Smooth muscle cell (in vitro differentiated cells): ENCODE measurements at regions not wholly inside any gene's neighbourhood (a gene's known extent, or its start where the extent isn't known, plus 50 kb on each side); places are given as distances from the start of the nearest gene placed in this dataset.
"Not testable (repeated sequence)": the region's sequence is repeated elsewhere in the genome, so short reads cannot be mapped to it uniquely, and the experiment has no call there.

ENCODE experiments used
- DNase-seq: peaks from one replicate; lab custom pipeline; 2025; ENCODE audit not compliant: unreplicated experiment; lab: John Stamatoyannopoulos, UW
- H2AFZ ChIP-seq: fragments of 200-600 bp; sonication (generic); 2 replicates; pipeline ENCODE4 v1.6.0; 2016; ENCODE audit warnings: antibody characterized with exemption, low read depth, mild to moderate bottlenecking
- H3F3A ChIP-seq: fragments of 200-600 bp; sonication (generic); 2 replicates; pipeline ENCODE4 v1.6.0; 2017; ENCODE audit warnings: antibody characterized with exemption, low read depth
- H3K27ac ChIP-seq: fragments of 200-600 bp; sonication (generic); 2 replicates; pipeline ENCODE4 v1.5.1; 2016; ENCODE audit warnings: low read depth, mild to moderate bottlenecking
- H3K27me3 ChIP-seq: fragments of 200-600 bp; sonication (generic); 2 replicates; pipeline ENCODE4 v1.6.1; 2016; ENCODE audit warnings: low read depth, mild to moderate bottlenecking
- H3K36me3 ChIP-seq: fragments of 200-600 bp; sonication (generic); 2 replicates; pipeline ENCODE4 v1.5.1; 2016; ENCODE audit warnings: low read depth
- H3K4me1 ChIP-seq: fragments of 200-600 bp; sonication (generic); 2 replicates; pipeline ENCODE4 v1.5.1; 2016; ENCODE audit warnings: low read depth
- H3K4me2 ChIP-seq: fragments of 200-600 bp; sonication (generic); 2 replicates; pipeline ENCODE4 v1.6.0; 2016; ENCODE audit warnings: mild to moderate bottlenecking
- H3K4me3 ChIP-seq: fragments of 200-600 bp; sonication (generic); 2 replicates; pipeline ENCODE4 v1.5.1; 2016; ENCODE audit warnings: mild to moderate bottlenecking
- H3K79me2 ChIP-seq: fragments of 200-600 bp; sonication (generic); 2 replicates; pipeline ENCODE4 v1.6.0; 2016; ENCODE audit warnings: low read depth, mild to moderate bottlenecking
- H3K9ac ChIP-seq: fragments of 200-600 bp; sonication (generic); 2 replicates; pipeline ENCODE4 v1.6.0; 2016; ENCODE audit warnings: low read depth
- H3K9me3 ChIP-seq: fragments of 200-600 bp; sonication (generic); replicated peaks from 2 replicates; pipeline ENCODE4 v1.5.1; 2016; ENCODE audit warnings: low read depth
- H4K20me1 ChIP-seq: fragments of 200-600 bp; sonication (generic); 2 replicates; pipeline ENCODE4 v1.6.0; 2016; ENCODE audit warnings: low read depth
- WGBS: methylation state at CpG from one replicate; pipeline ENCODE4 v1.1.7; 2016; ENCODE audit warnings: low lambda C conversion rate; 5-methylcytosine and 5-hydroxymethylcytosine counted together

DNA sequence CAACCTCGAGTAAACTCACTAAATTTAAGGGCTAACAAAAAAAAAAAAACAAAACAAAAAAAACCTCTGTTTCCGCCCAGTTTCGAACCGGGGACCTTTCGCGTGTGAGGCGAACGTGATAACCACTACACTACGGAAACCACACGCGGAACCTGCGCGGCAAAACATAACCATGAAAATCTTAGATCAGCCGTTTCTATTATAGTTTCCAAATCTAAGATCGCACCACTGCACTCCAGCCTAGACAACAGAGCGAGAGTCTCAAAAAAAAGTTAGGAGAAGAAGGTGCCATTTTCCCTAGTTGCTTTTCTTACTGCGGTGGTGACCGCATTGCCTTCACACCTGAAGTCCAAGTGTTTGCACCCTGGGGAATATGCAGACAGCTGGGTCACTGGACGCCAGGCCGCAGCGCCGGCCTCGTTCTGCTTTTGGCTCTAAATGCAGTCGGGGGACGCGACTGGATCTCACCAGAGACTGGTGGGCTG lies 167.8 kb downstream of the FAM72C start:
- not testable (repeated sequence) for H3K9ac ChIP-seq, H3K4me2 ChIP-seq, H3F3A ChIP-seq, H2AFZ ChIP-seq, DNase-seq, H3K27me3 ChIP-seq, H3K4me3 ChIP-seq, H3K4me1 ChIP-seq, H3K27ac ChIP-seq, H4K20me1 ChIP-seq, H3K79me2 ChIP-seq, H3K36me3 ChIP-seq, H3K9me3 ChIP-seq
- WGBS, result 86% methylated on average over 26 of the region's 26 CpGs

DNA sequence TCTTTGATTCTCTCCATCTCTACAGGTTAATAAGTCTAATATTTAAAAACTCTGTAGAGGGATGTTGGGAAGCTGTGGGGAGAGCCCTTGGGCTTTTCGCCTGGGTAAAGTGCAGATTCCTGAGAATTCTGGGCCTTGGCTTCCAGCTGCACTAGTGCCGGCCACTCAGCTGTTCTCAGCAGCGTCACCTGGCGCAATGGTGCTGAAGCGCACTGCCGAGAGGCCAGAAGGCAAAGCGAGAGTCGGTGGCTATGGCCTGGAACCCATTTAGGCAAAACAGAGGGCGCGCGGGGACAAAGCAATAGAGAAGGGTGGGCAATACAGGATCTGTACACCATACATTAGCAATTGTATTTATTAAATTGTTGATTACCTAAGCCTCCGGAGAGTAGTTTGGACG lies 168.7 kb downstream of the FAM72C start:
- not testable (repeated sequence) for H3K4me2 ChIP-seq, H3K4me1 ChIP-seq, H3K36me3 ChIP-seq, H3K27ac ChIP-seq, H4K20me1 ChIP-seq, DNase-seq, H3K9me3 ChIP-seq, H2AFZ ChIP-seq, H3K4me3 ChIP-seq, H3K27me3 ChIP-seq, H3F3A ChIP-seq, H3K79me2 ChIP-seq, H3K9ac ChIP-seq
- no CpG with 5 or more reads among the region's 13 CpGs for WGBS

DNA sequence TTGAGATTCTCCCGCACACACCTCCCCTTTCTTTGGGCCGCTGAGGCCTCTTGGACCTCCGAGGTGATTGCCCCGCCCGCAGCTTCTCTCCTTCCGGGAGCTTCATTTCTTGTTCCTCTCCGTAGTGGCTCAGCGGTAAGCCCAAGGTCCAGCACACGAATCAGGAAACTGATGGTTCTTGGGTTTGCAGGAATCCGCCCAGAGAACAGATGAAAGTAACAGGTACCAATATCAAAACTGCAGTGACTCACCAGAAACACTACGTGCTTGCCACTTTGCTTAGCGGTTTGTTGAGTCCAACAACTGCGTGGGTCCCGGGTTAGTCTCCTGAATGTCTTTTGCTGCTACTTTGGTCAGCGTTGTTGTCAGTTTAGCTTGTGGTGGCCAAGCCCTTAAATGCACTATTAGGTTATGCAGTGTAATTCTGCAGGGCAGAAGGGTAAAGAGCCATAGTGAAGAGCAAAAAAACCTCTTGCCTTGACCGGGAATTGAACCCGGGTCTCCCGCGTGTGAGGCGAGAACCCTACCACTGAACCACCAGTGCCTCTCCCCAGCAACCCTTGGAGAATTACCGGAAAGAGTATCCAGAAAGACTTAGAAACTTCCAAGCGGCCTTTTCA lies 172.1 kb downstream of the FAM72C start:
- no CpG with 5 or more reads among the region's 22 CpGs for WGBS

DNA sequence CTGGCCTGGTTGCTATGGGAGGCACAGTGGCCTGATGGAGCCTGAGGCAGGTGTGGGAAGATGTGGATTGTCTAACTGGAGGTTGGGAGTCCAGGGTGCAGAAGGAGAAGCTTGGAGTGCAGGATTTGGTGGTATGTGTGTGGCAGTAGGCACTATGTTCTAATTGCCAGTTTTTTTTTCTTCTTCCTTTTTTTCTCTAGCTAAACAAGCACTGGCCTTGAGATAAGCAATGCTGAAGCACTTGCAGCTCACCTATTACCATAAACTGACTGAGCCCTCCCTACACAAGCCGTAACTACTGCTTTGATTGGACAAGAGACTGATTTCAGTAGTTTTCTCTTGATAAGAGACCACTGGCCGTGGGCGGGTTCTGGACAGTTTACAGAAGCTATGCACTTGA lies 175.4 kb downstream of the FAM72C start:
- not testable (repeated sequence) for H3K79me2 ChIP-seq, H3K27me3 ChIP-seq, H3K9ac ChIP-seq, H3K36me3 ChIP-seq, H3K4me1 ChIP-seq, H3K4me2 ChIP-seq, H3F3A ChIP-seq, H2AFZ ChIP-seq, H3K27ac ChIP-seq, H4K20me1 ChIP-seq, DNase-seq, H3K9me3 ChIP-seq, H3K4me3 ChIP-seq
- WGBS, result no CpG with 5 or more reads among the region's 3 CpGs

More for the DNA sequence above, 172.1 kb downstream of the FAM72C start:
- not testable (repeated sequence) for H3K27me3 ChIP-seq, DNase-seq, H3K4me2 ChIP-seq, H3K27ac ChIP-seq, H3K4me1 ChIP-seq, H4K20me1 ChIP-seq, H3K36me3 ChIP-seq, H3K4me3 ChIP-seq, H3F3A ChIP-seq, H3K9me3 ChIP-seq, H2AFZ ChIP-seq, H3K9ac ChIP-seq, H3K79me2 ChIP-seq

DNA sequence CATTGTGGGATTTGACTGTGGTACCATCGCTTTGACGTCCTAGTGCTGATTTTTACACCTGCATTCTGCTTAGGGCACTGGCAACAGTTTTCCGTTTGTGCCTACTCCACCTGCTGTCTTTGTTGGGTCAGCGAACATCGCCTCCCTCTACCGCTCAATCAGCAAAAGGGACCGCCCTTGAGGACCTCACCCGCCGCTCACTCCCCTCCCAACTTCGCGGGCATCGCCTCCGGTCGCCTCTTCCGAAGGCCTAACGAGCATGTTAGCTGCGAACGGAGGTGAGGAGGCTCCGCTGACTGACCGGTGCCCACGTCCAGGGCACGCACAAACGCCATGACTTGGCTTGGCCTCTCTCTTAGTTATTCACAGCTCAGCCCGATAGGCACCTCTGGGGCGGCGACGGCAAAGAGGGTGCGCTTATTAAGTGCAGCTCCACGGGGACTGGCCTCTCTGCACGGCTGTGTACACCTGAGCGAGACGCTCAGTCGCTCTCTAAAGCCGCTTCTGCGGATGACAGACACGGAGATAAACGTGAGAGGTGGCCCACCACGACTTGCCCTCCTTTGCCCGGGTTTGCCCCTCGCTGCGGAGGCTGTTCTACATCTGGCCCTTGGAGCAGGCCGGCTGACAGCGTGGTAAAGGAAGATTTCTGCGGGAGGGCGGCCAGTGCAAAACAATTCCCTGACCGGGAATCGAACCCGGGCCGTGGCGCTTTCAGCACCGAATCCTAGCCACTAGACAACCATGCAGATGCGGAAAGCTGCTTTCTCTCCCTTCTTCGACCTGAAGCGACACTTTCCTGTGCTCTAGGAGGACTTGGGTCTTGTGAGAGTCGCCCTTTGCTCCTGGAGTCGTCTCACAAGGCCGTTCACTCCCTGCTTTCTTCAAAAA lies 179.5 kb downstream of the FAM72C start:
- not testable (repeated sequence) for DNase-seq
- WGBS, result no CpG with 5 or more reads among the region's 57 CpGs

DNA sequence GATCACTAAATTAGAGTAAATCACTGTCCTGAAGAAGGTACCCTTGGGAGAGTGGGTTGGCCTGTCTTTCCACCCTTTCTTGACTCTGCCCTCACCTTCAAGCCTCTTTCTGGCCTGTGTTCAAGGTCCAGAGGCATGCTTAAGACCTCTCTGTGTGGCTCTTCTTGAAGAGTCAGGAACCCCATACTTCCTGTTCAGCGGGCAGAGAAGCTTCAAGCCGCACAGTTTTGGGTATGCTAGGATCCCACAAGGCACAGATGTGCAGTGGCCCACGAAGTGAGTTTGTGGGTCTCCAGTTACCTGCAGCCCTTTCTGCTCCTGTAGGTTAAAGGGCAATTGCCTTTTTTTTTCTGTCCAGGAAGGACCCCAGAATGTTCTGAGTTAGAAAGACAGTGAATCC lies 185.4 kb downstream of the FAM72C start:
- H3K4me2 ChIP-seq, H3K9ac ChIP-seq, H3K79me2 ChIP-seq, H3K36me3 ChIP-seq, H3K9me3 ChIP-seq, H3K4me3 ChIP-seq, H3F3A ChIP-seq, H2AFZ ChIP-seq, H3K4me1 ChIP-seq, DNase-seq, H3K27me3 ChIP-seq, H3K27ac ChIP-seq, H4K20me1 ChIP-seq: not testable (repeated sequence)
- 17% methylated on average over 1 of the region's 3 CpGs for WGBS

More for the DNA sequence above, 179.5 kb downstream of the FAM72C start:
- not testable (repeated sequence) for H3K4me2 ChIP-seq, H3F3A ChIP-seq, H3K79me2 ChIP-seq, H2AFZ ChIP-seq, H3K4me1 ChIP-seq, H3K36me3 ChIP-seq, H3K9me3 ChIP-seq, H3K27me3 ChIP-seq, H3K9ac ChIP-seq, H4K20me1 ChIP-seq, H3K27ac ChIP-seq, H3K4me3 ChIP-seq

DNA sequence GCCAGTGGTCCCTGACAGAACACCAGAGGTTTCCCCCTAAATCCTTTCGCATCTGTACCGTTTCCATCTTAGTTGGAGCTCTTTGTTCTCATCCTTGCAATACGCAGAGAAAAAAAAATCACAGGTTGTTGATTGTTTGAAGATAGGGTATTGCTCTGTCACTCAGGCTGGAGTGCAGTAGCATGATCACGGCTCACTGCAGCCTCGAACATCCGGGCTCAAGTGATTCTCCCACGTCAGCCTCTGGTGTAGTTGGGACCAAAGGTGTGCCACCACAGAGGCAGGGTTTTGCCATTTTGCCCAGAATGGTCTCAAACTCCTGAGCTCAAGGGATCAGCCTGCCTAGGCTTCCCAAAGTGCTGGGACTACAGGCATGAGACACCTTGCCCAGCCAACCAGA lies 185.9 kb downstream of the FAM72C start:
- not testable (repeated sequence) for H3K27me3 ChIP-seq, DNase-seq, H4K20me1 ChIP-seq, H3K27ac ChIP-seq, H2AFZ ChIP-seq, H3K36me3 ChIP-seq, H3K9me3 ChIP-seq, H3K4me3 ChIP-seq, H3K9ac ChIP-seq, H3K4me2 ChIP-seq, H3K4me1 ChIP-seq, H3K79me2 ChIP-seq, H3F3A ChIP-seq
- WGBS, result 81% methylated on average over 3 of the region's 7 CpGs

DNA sequence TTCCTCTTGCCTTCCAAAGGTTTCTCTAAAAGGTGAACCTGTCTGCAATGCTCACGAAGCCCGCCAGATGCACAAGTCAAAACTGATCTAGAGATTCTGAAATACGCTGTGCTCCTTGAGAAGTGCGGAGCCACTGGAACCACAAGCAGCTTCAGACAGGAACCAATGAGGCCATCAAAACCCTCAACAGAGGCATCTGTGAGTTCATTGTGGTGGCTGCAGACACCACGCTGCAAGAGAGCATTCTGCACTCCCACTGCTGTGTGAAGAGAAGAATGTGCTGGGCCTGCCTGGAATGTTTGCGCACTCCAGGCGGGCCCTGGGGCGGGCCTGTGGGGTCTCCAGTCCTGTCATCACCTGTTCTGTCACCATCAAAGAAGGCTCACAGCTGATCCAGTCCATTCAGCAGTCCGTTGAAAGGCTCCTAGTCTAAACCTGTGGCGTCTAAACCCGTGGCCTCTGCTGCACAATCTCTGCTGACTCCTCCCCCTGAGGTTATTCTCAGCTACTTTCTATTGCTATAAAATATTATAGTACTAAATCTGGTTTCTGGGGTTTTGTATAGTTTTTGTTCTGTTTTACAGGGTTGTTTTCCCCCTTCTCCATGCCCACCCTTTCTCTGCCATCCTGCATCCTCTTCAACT lies 187.4 kb downstream of the FAM72C start:
- H3K27me3 ChIP-seq, DNase-seq, H2AFZ ChIP-seq, H3K9me3 ChIP-seq, H3K27ac ChIP-seq, H3K79me2 ChIP-seq, H3K4me1 ChIP-seq, H3K4me3 ChIP-seq, H3F3A ChIP-seq, H3K9ac ChIP-seq, H3K36me3 ChIP-seq, H4K20me1 ChIP-seq, H3K4me2 ChIP-seq: not testable (repeated sequence)
- 84% methylated on average over 4 of the region's 11 CpGs for WGBS
